HL-60 (cell line): ENCODE measurements at regions not wholly inside any gene's neighbourhood (a gene's known extent, or its start where the extent isn't known, plus 50 kb on each side); places are given as distances from the start of the nearest gene placed in this dataset.

Source experiments
- DNase-seq, 2 experiments: peaks; one replicate each; pipeline ENCODE4 v3.0.0-alpha.2; 2010 to 2020; ENCODE audit warnings: low read depth in 1 of 2, low spot score in 1 of 2
- H3K27ac ChIP-seq: fragments of 250-450 bp; sonication (Bioruptor Pico); replicated peaks from 2 replicates; pipeline ENCODE4 v1.5.1; 2020; ENCODE audit warnings: mild to moderate bottlenecking, moderate library complexity
- H3K27me3 ChIP-seq: fragments of 250-450 bp; sonication (Bioruptor Pico); 2 replicates; pipeline ENCODE4 v1.5.1; 2021; ENCODE audit warnings: mild to moderate bottlenecking, moderate library complexity; ENCODE audit not compliant: insufficient read depth, poor library complexity, severe bottlenecking
- H3K4me3 ChIP-seq: replicated peaks from 2 replicates; pipeline ENCODE4 v1.5.1; 2011; ENCODE audit warnings: mild to moderate bottlenecking, control low read depth, low read length; ENCODE audit not compliant: insufficient read depth
- CTCF ChIP-seq: IDR thresholded peaks from one replicate; pipeline ENCODE4 v1.5.1; 2011; ENCODE audit warnings: low read length, control low read depth, inconsistent platforms; ENCODE audit not compliant: insufficient read depth
- GABPA ChIP-seq: IDR thresholded peaks from 2 replicates; pipeline ENCODE4 v1.6.1; 2012; ENCODE audit warnings: low read depth
- POLR2AphosphoS5 ChIP-seq: IDR thresholded peaks from 2 replicates; pipeline ENCODE4 v1.6.1; 2012; ENCODE audit warnings: low read depth
- REST ChIP-seq: IDR thresholded peaks from 2 replicates; pipeline ENCODE4 v1.6.1; 2012; ENCODE audit warnings: low read depth; ENCODE audit not compliant: insufficient replicate concordance
- SPI1 ChIP-seq: IDR thresholded peaks from 2 replicates; pipeline ENCODE4 v1.6.1; 2012; ENCODE audit warnings: low read depth, mild to moderate bottlenecking, borderline replicate concordance

- H3K27me3 ChIP-seq, result no peaks in the 10 kb centered on the region
- no peak for TF ChIP-seq SPI1
- TF ChIP-seq CTCF, result no peak
- no peak for TF ChIP-seq GABPA
- no peak for TF ChIP-seq POLR2AphosphoS5
- no peak for TF ChIP-seq REST
- no peak for DNase-seq
- no peak overlapping the region for H3K4me3 ChIP-seq
- H3K27ac ChIP-seq, result no peak overlapping the region
These were observed 58.4 kb upstream of the LRIG3 start for GRCh38 chr12:58978717-58979116.

GRCh38 chr12:58977476-58977875, 57.2 kb upstream of the LRIG3 start:
- TF ChIP-seq SPI1 (no peak), GABPA (no peak), POLR2AphosphoS5 (no peak), CTCF (no peak), REST (no peak)

GRCh38 chr12:58976146-58976545, 55.8 kb upstream of the LRIG3 start:
- no peak for DNase-seq
- Histone ChIP-seq H3K27ac (no peak overlapping the region), H3K4me3 (no peak overlapping the region), H3K27me3 (no peaks in the 10 kb centered on the region)
- TF ChIP-seq POLR2AphosphoS5 (no peak), REST (no peak), GABPA (no peak), CTCF (no peak)

More at GRCh38 chr12:58977476-58977875, 57.2 kb upstream of the LRIG3 start:
- Histone ChIP-seq H3K27ac (no peak overlapping the region), H3K27me3 (no peaks in the 10 kb centered on the region), H3K4me3 (no peak overlapping the region)
- DNase-seq, result no peak
